CD14-positive monocyte (primary cell): ENCODE measurements at regions not wholly inside any gene's neighbourhood (a gene's known extent, or its start where the extent isn't known, plus 50 kb on each side); places are given as distances from the start of the nearest gene placed in this dataset.

Experiments used
- DNase-seq, 3 donors: peaks; one replicate each; pipeline ENCODE4 v3.0.0-alpha.2; 2011 to 2022
- H2AFZ ChIP-seq: 2 replicates; pipeline ENCODE4 v1.6.0; 2012; ENCODE audit warnings: mild to moderate bottlenecking, low read depth, low read length, inconsistent platforms; ENCODE audit not compliant: insufficient read depth, poor library complexity, severe bottlenecking
- H3K27ac ChIP-seq, 2 donors: 1 replicate in 1 of 2; 2 replicates in 1 of 2; pipeline ENCODE4 v1.5.1; 2012 to 2013; ENCODE audit warnings: low read length in 2 of 2, control low read depth in 1 of 2, inconsistent platforms in 1 of 2, low read depth in 1 of 2, mild to moderate bottlenecking in 1 of 2
- H3K27me3 ChIP-seq, 2 donors: one replicate each; pipeline versions ENCODE4 v1.6.0 to v1.6.1; 2011 to 2013; ENCODE audit warnings: low read length in 2 of 2; ENCODE audit not compliant: control insufficient read depth in 2 of 2, insufficient read depth in 2 of 2
- H3K36me3 ChIP-seq, 2 donors: replicated peaks in 1 of 2; 1 replicate in 1 of 2; 2 replicates in 1 of 2; pipeline versions ENCODE4 v1.5.1 to v1.6.1; 2012 to 2013; ENCODE audit warnings: low read length in 2 of 2, control low read depth in 1 of 2, inconsistent platforms in 1 of 2, mild to moderate bottlenecking in 1 of 2; ENCODE audit not compliant: insufficient read depth in 2 of 2, control insufficient read depth in 1 of 2
- H3K4me1 ChIP-seq, 2 donors: 1 replicate in 1 of 2; 2 replicates in 1 of 2; pipeline versions ENCODE4 v1.5.1 to v1.6.1; 2012 to 2013; ENCODE audit warnings: low read length in 2 of 2, control low read depth in 1 of 2, inconsistent platforms in 1 of 2, mild to moderate bottlenecking in 1 of 2, moderate library complexity in 1 of 2; ENCODE audit not compliant: insufficient read depth in 2 of 2, control insufficient read depth in 1 of 2
- H3K4me2 ChIP-seq: replicated peaks from 2 replicates; pipeline ENCODE3; 2012; ENCODE audit warnings: low read length, moderate library complexity, mild to moderate bottlenecking; ENCODE audit not compliant: poor library complexity, severe bottlenecking; ENCODE audit errors: extremely low read depth
- H3K4me3 ChIP-seq, 3 experiments: fragments of 200-600 bp in 1 of 3; sonication (generic) in 1 of 3; replicated peaks in 1 of 3; 1 replicate in 2 of 3; 2 replicates in 1 of 3; pipeline ENCODE4 v1.5.1; 2011 to 2013; ENCODE audit warnings: low read length in 3 of 3, mild to moderate bottlenecking in 3 of 3, control low read depth in 2 of 3, low read depth in 2 of 3, inconsistent platforms in 1 of 3, moderate library complexity in 1 of 3
- H3K79me2 ChIP-seq: 2 replicates; pipeline ENCODE4 v1.6.0; 2012; ENCODE audit warnings: mild to moderate bottlenecking, control low read depth, inconsistent platforms, low read length, moderate library complexity; ENCODE audit not compliant: insufficient read depth
- H3K9ac ChIP-seq: 2 replicates; pipeline ENCODE4 v1.6.0; 2017; ENCODE audit warnings: low read length, mild to moderate bottlenecking; ENCODE audit not compliant: insufficient read depth, poor library complexity, severe bottlenecking
- H3K9me3 ChIP-seq, 2 donors: replicated peaks in 1 of 2; 1 replicate in 1 of 2; 2 replicates in 1 of 2; pipeline versions ENCODE4 v1.5.1 to v1.6.1; 2012 to 2013; ENCODE audit warnings: low read length in 2 of 2, control low read depth in 1 of 2; ENCODE audit not compliant: control insufficient read depth in 1 of 2, insufficient read depth in 1 of 2
- H4K20me1 ChIP-seq: 2 replicates; pipeline ENCODE4 v1.6.0; 2012; ENCODE audit warnings: mild to moderate bottlenecking, low read length, control low read depth, moderate library complexity; ENCODE audit not compliant: insufficient read depth
- H3K27ac Mint-ChIP-seq, 7 donors: one replicate each; pipeline ENCODE4 v1.8.0; 2020; ENCODE audit warnings: mild to moderate bottlenecking in 7 of 7, mixed read lengths in 7 of 7, moderate library complexity in 6 of 7, inconsistent platforms in 2 of 7
- H3K27me3 Mint-ChIP-seq, 3 donors: one replicate each; pipeline ENCODE4 v1.8.0; 2021 to 2022; ENCODE audit warnings: low read depth in 3 of 3, mild to moderate bottlenecking in 3 of 3, mixed read lengths in 3 of 3, moderate library complexity in 3 of 3, inconsistent platforms in 1 of 3
- H3K36me3 Mint-ChIP-seq, 2 donors: one replicate each; pipeline ENCODE4 v1.8.0; 2020; ENCODE audit warnings: mixed read lengths in 2 of 2, inconsistent platforms in 1 of 2, mild to moderate bottlenecking in 1 of 2
- H3K4me1 Mint-ChIP-seq: one replicate; pipeline ENCODE4 v1.8.0; 2020; ENCODE audit warnings: mild to moderate bottlenecking, mixed read lengths
- H3K4me3 Mint-ChIP-seq, 2 donors: one replicate each; pipeline ENCODE4 v1.8.0; 2020; ENCODE audit warnings: mild to moderate bottlenecking in 2 of 2, mixed read lengths in 2 of 2, moderate library complexity in 1 of 2
- H3K9me3 Mint-ChIP-seq, 7 donors: one replicate each; pipeline ENCODE4 v1.8.0; 2020 to 2022; ENCODE audit warnings: mixed read lengths in 7 of 7, mild to moderate bottlenecking in 6 of 7, moderate library complexity in 6 of 7, inconsistent platforms in 2 of 7
- WGBS: methylation state at CpG from one replicate; pipeline ENCODE4 v1.1.5; 2013; ENCODE audit warnings: missing lambda C conversion rate; ENCODE audit not compliant: insufficient coverage; 5-methylcytosine and 5-hydroxymethylcytosine counted together
- intact Hi-C, 2 donors: fragments of 100-400 bp; cut with micrococcal nuclease; formaldehyde crosslinking; loops; one replicate each; pipeline versions ENCODE4 v1.15.0 to v1.15.1; 2023
- TF ChIP-seq, protein P1 (sequence below): fragments of 200-600 bp; IDR thresholded peaks from one replicate; pipeline ENCODE4 v1.8.0; 2022; ENCODE audit warnings: antibody characterized with exemption, mild to moderate bottlenecking

GRCh38 chr5:90095292-90096060 is 314.1 kb downstream of the CETN3 start:
- Mint-ChIP-seq H3K9me3 (peaks cover 0 to 7% (median 3%) of the 10 kb centered on the region in 7 donors), H3K27me3 (peaks cover 0 to 2% (median 0%) of the 10 kb centered on the region in 3 donors), H3K36me3 (no peaks in the 10 kb centered on the region), H3K4me3 (no peak overlapping the region), H3K4me1 (no peaks in the 10 kb centered on the region), H3K27ac (peak overlapping the region in 1 of 7 donors; percentile 3)
- no peak for DNase-seq
- Histone ChIP-seq H3K9me3 (no peaks in the 10 kb centered on the region), H3K4me2 (no peak overlapping the region), H3K27me3 (no peaks in the 10 kb centered on the region), H3K36me3 (no peaks in the 10 kb centered on the region), H3K79me2 (no peaks in the 10 kb centered on the region), H3K4me1 (no peaks in the 10 kb centered on the region), H4K20me1 (no peaks in the 10 kb centered on the region), H2AFZ (no peak overlapping the region), H3K4me3 (no peak overlapping the region), H3K27ac (no peak overlapping the region), H3K9ac (no peak overlapping the region)
- intact Hi-C loops = no loop called here
- TF ChIP-seq, protein P1, sequence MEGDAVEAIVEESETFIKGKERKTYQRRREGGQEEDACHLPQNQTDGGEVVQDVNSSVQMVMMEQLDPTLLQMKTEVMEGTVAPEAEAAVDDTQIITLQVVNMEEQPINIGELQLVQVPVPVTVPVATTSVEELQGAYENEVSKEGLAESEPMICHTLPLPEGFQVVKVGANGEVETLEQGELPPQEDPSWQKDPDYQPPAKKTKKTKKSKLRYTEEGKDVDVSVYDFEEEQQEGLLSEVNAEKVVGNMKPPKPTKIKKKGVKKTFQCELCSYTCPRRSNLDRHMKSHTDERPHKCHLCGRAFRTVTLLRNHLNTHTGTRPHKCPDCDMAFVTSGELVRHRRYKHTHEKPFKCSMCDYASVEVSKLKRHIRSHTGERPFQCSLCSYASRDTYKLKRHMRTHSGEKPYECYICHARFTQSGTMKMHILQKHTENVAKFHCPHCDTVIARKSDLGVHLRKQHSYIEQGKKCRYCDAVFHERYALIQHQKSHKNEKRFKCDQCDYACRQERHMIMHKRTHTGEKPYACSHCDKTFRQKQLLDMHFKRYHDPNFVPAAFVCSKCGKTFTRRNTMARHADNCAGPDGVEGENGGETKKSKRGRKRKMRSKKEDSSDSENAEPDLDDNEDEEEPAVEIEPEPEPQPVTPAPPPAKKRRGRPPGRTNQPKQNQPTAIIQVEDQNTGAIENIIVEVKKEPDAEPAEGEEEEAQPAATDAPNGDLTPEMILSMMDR = no peak
- 70% methylated on average over 2 of the region's 3 CpGs for WGBS

- Mint-ChIP-seq H3K4me3 (no peak overlapping the region), H3K4me1 (no peaks in the 10 kb centered on the region), H3K27me3 (peaks cover 0 to 2% (median 0%) of the 10 kb centered on the region in 3 donors), H3K36me3 (no peaks in the 10 kb centered on the region), H3K9me3 (peaks cover 0 to 10% (median 5%) of the 10 kb centered on the region in 7 donors), H3K27ac (peak overlapping the region in 1 of 7 donors; percentile 26)
- no peaks in the 10 kb centered on the region for H3K79me2 ChIP-seq
- no peak overlapping the region for H3K27ac ChIP-seq
- no peaks in the 10 kb centered on the region for H3K27me3 ChIP-seq
- intact Hi-C loops = no loop called here
- no peak overlapping the region for H3K9ac ChIP-seq
- H3K9me3 ChIP-seq = no peaks in the 10 kb centered on the region
- WGBS = no CpG with 5 or more reads among the region's 3 CpGs
- H3K4me3 ChIP-seq = no peak overlapping the region
- no peaks in the 10 kb centered on the region for H4K20me1 ChIP-seq
- H3K4me2 ChIP-seq = no peak overlapping the region
- TF ChIP-seq, protein P1 = no peak
- no peak overlapping the region for H2AFZ ChIP-seq
- no peaks in the 10 kb centered on the region for H3K36me3 ChIP-seq
- H3K4me1 ChIP-seq = no peaks in the 10 kb centered on the region
- no peak for DNase-seq
These were observed 315.6 kb downstream of the CETN3 start for GRCh38 chr5:90093751-90094485.
